8988T (cell line): ENCODE measurements at regions not wholly inside any gene's neighbourhood (a gene's known extent, or its start where the extent isn't known, plus 50 kb on each side); places are given as distances from the start of the nearest gene placed in this dataset.
"Not testable (repeated sequence)": the region's sequence is repeated elsewhere in the genome, so short reads cannot be mapped to it uniquely, and the experiment has no call there.

Experiments
- DNase-seq: peaks from one replicate; pipeline ENCODE4 v3.0.0; 2011

GRCh38 chr3:191648787-191649186, 187.8 kb downstream of the PYDC2 start:
- no peak for DNase-seq

GRCh38 chr3:191649626-191650025, 188.7 kb downstream of the PYDC2 start:
- DNase-seq = no peak

- not testable (repeated sequence) for DNase-seq
Observed at GRCh38 chr3:191658781-191659419, 197.9 kb downstream of the PYDC2 start.

- not testable (repeated sequence) for DNase-seq
Observed at GRCh38 chr3:191662150-191662549, 201.2 kb downstream of the PYDC2 start.

- DNase-seq = no peak
Observed at GRCh38 chr3:191680989-191681597, 220.1 kb downstream of the PYDC2 start.

- DNase-seq = no peak
Observed at GRCh38 chr3:191682961-191683360, 222.0 kb downstream of the PYDC2 start.

- no peak for DNase-seq
Observed at GRCh38 chr3:191686626-191687025, 225.7 kb downstream of the PYDC2 start.

- no peak for DNase-seq
Observed at GRCh38 chr3:191688756-191689433, 227.9 kb downstream of the PYDC2 start.

- not testable (repeated sequence) for DNase-seq
Observed at GRCh38 chr3:191691184-191691583, 230.2 kb downstream of the PYDC2 start.

- no peak for DNase-seq
Observed at GRCh38 chr3:191695131-191695814, 234.3 kb downstream of the PYDC2 start.

GRCh38 chr3:191695815-191696153, 234.8 kb downstream of the PYDC2 start:
- no peak for DNase-seq

- no peak for DNase-seq
Observed at GRCh38 chr3:191696348-191696747, 235.4 kb downstream of the PYDC2 start.

GRCh38 chr3:191699546-191699945, 238.6 kb downstream of the PYDC2 start:
- no peak for DNase-seq

GRCh38 chr3:191702121-191702520, 241.2 kb downstream of the PYDC2 start:
- DNase-seq = no peak

GRCh38 chr3:191707817-191708216, 246.9 kb downstream of the PYDC2 start:
- DNase-seq = no peak

- DNase-seq = no peak
Observed at GRCh38 chr3:191715585-191715984, 254.6 kb downstream of the PYDC2 start.

- DNase-seq = no peak
Observed at GRCh38 chr3:191721390-191721861, 260.5 kb downstream of the PYDC2 start.

GRCh38 chr3:191721990-191722389, 261.0 kb downstream of the PYDC2 start:
- DNase-seq = no peak

- no peak for DNase-seq
Observed at GRCh38 chr3:191727338-191727737, 266.4 kb downstream of the PYDC2 start.

- DNase-seq = no peak
Observed at GRCh38 chr3:191728186-191728585, 267.2 kb downstream of the PYDC2 start.

- no peak for DNase-seq
Observed at GRCh38 chr3:191737742-191738141, 276.8 kb downstream of the PYDC2 start.

GRCh38 chr3:191740712-191741111, 279.7 kb downstream of the PYDC2 start:
- DNase-seq = no peak

- not testable (repeated sequence) for DNase-seq
Observed at GRCh38 chr3:191741847-191742350, 280.9 kb downstream of the PYDC2 start.
